Fibroblast of lung (primary cell): ENCODE measurements at regions not wholly inside any gene's neighbourhood (a gene's known extent, or its start where the extent isn't known, plus 50 kb on each side); places are given as distances from the start of the nearest gene placed in this dataset.

Experiments
- DNase-seq, 2 donors: peaks; one replicate each; pipeline versions ENCODE4 v3.0.0 to v3.0.0-alpha.2; 2010; ENCODE audit warnings: low read depth in 2 of 2
- H2AFZ ChIP-seq: 2 replicates; pipeline ENCODE4 v1.5.1; 2012; ENCODE audit warnings: low read length, control low read depth, inconsistent platforms
- H3K27ac ChIP-seq: 2 replicates; pipeline ENCODE4 v1.5.1; 2011; ENCODE audit warnings: low read length, control low read depth; ENCODE audit not compliant: insufficient read depth
- H3K27me3 ChIP-seq: 2 replicates; pipeline ENCODE4 v1.5.1; 2011; ENCODE audit warnings: mild to moderate bottlenecking, low read length; ENCODE audit not compliant: control insufficient read depth, insufficient read depth
- H3K36me3 ChIP-seq: 2 replicates; pipeline ENCODE4 v1.5.1; 2011; ENCODE audit warnings: low read length; ENCODE audit not compliant: control insufficient read depth, insufficient read depth
- H3K4me1 ChIP-seq: 2 replicates; pipeline ENCODE4 v1.5.1; 2011; ENCODE audit warnings: low read length; ENCODE audit not compliant: control insufficient read depth, insufficient read depth; ENCODE audit errors: extremely low read depth
- H3K4me2 ChIP-seq: 2 replicates; pipeline ENCODE4 v1.5.1; 2011; ENCODE audit warnings: low read length, control low read depth; ENCODE audit not compliant: insufficient read depth; ENCODE audit errors: extremely low read depth
- H3K4me3 ChIP-seq, 4 experiments: fragments of 200-600 bp in 1 of 4; sonication (generic) in 1 of 4; replicated peaks in 1 of 4; 2 replicates each; pipeline ENCODE4 v1.5.1; 2011 to 2016; ENCODE audit warnings: low read length in 4 of 4, low read depth in 3 of 4, mild to moderate bottlenecking in 3 of 4, control low read depth in 2 of 4, inconsistent platforms in 1 of 4, mixed read lengths in 1 of 4; ENCODE audit not compliant: insufficient read depth in 1 of 4; ENCODE audit errors: control extremely low read depth in 1 of 4
- H3K79me2 ChIP-seq: 2 replicates; pipeline ENCODE4 v1.5.1; 2012; ENCODE audit warnings: mild to moderate bottlenecking, low read length, inconsistent platforms; ENCODE audit not compliant: control insufficient read depth, insufficient read depth
- H3K9ac ChIP-seq: 2 replicates; pipeline ENCODE4 v1.5.1; 2011; ENCODE audit warnings: mild to moderate bottlenecking, low read length, control low read depth; ENCODE audit not compliant: insufficient read depth
- H3K9me3 ChIP-seq: 2 replicates; pipeline ENCODE4 v1.5.1; 2012; ENCODE audit warnings: low read depth, low read length; ENCODE audit not compliant: control insufficient read depth, insufficient read depth
- H4K20me1 ChIP-seq: 2 replicates; pipeline ENCODE4 v1.5.1; 2011; ENCODE audit warnings: low read length; ENCODE audit not compliant: control insufficient read depth, insufficient read depth; ENCODE audit errors: extremely low read depth
- EZH2 ChIP-seq: IDR thresholded peaks from 2 replicates; pipeline ENCODE4 v1.5.1; 2012; ENCODE audit warnings: low read length, control low read depth, mild to moderate bottlenecking; ENCODE audit errors: missing control alignments
- TF ChIP-seq, protein P1 (sequence below), 2 donors: IDR thresholded peaks in 1 of 2; conservative IDR thresholded peaks in 1 of 2; 1 replicate in 1 of 2; 2 replicates in 1 of 2; pipeline ENCODE4 v1.5.1; 2011 to 2012; ENCODE audit warnings: low read length in 2 of 2, control low read depth in 1 of 2, inconsistent platforms in 1 of 2, low read depth in 1 of 2, mild to moderate bottlenecking in 1 of 2

GRCh38 chr10:130370721-130371120 lies 234.5 kb downstream of the GLRX3 start:
- no peaks in the 10 kb centered on the region for H3K79me2 ChIP-seq
- H2AFZ ChIP-seq: no peak overlapping the region
- no peaks in the 10 kb centered on the region for H4K20me1 ChIP-seq
- H3K4me3 ChIP-seq: no peak overlapping the region
- TF ChIP-seq, protein P1, sequence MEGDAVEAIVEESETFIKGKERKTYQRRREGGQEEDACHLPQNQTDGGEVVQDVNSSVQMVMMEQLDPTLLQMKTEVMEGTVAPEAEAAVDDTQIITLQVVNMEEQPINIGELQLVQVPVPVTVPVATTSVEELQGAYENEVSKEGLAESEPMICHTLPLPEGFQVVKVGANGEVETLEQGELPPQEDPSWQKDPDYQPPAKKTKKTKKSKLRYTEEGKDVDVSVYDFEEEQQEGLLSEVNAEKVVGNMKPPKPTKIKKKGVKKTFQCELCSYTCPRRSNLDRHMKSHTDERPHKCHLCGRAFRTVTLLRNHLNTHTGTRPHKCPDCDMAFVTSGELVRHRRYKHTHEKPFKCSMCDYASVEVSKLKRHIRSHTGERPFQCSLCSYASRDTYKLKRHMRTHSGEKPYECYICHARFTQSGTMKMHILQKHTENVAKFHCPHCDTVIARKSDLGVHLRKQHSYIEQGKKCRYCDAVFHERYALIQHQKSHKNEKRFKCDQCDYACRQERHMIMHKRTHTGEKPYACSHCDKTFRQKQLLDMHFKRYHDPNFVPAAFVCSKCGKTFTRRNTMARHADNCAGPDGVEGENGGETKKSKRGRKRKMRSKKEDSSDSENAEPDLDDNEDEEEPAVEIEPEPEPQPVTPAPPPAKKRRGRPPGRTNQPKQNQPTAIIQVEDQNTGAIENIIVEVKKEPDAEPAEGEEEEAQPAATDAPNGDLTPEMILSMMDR (conservative IDR thresholded peaks at IDR 0.05 in 1 of 2, IDR thresholded peaks at IDR 0.05 in 1 of 2; ENCODE audit: low read depth in 1 of 2, low read length in 2 of 2): no peak
- no peak for TF ChIP-seq EZH2
- no peak overlapping the region for H3K4me2 ChIP-seq
- no peak overlapping the region for H3K9ac ChIP-seq
- no peak overlapping the region for H3K27ac ChIP-seq
- H3K9me3 ChIP-seq: no peaks in the 10 kb centered on the region
- no peaks in the 10 kb centered on the region for H3K27me3 ChIP-seq
- H3K4me1 ChIP-seq: no peaks in the 10 kb centered on the region
- DNase-seq: no peak
- no peaks in the 10 kb centered on the region for H3K36me3 ChIP-seq

DNA sequence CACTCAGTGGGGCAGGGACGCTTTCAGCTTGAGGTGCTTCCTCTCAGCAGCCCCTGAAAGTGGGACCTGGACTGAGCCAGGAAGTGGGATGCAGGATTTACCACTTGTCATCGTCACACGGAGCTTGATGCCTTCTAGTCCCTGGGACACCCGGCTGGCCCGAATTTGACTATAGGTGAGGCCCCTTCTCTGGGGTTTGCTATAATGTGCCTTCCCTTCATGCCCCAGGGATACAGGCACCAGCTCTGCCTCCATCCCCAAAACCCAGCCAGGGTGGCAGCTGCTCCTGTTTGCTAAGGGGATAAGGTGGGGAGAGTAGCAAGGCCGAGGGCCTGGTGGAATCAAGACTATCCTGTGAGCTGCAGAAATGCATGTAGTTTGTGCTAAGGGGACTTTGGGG lies 235.0 kb downstream of the GLRX3 start:
- Histone ChIP-seq H3K4me1 (no peaks in the 10 kb centered on the region), H3K9ac (no peak overlapping the region), H3K27ac (no peak overlapping the region), H3K36me3 (no peaks in the 10 kb centered on the region), H3K27me3 (no peaks in the 10 kb centered on the region), H3K4me3 (no peak overlapping the region), H3K4me2 (no peak overlapping the region), H3K9me3 (no peaks in the 10 kb centered on the region), H2AFZ (no peak overlapping the region), H4K20me1 (no peaks in the 10 kb centered on the region), H3K79me2 (no peaks in the 10 kb centered on the region)
- TF ChIP-seq EZH2: no peak
- TF ChIP-seq, protein P1 (conservative IDR thresholded peaks at IDR 0.05 in 1 of 2, IDR thresholded peaks at IDR 0.05 in 1 of 2; ENCODE audit: low read depth in 1 of 2, low read length in 2 of 2): no peak
- DNase-seq: no peak

DNA sequence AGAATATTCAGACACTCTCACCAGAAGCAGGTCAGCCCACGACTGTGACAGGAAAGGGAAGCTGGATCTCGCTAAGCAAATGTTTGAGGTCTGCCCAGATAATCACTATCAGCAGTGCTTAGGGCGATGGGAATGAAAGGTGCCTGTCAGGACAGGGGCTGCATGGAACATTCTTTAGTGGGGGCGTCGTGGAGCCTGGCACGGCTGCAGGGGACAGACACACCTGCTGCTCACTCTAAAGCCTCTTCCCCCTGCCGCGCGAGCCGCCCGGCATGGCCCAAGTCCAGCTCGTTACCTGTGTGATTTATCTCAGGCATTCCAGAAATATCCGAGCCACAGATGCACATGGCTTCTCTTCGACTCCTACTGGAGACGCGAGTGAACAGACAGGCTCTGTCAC lies 235.5 kb downstream of the GLRX3 start:
- Histone ChIP-seq H3K4me3 (no peak overlapping the region), H3K79me2 (no peaks in the 10 kb centered on the region), H3K36me3 (no peaks in the 10 kb centered on the region), H3K4me1 (no peaks in the 10 kb centered on the region), H3K9me3 (no peaks in the 10 kb centered on the region), H2AFZ (no peak overlapping the region), H3K27me3 (no peaks in the 10 kb centered on the region), H3K27ac (no peak overlapping the region), H3K4me2 (no peak overlapping the region), H3K9ac (no peak overlapping the region), H4K20me1 (no peaks in the 10 kb centered on the region)
- DNase-seq: no peak
- TF ChIP-seq, protein P1 (conservative IDR thresholded peaks at IDR 0.05 in 1 of 2, IDR thresholded peaks at IDR 0.05 in 1 of 2; ENCODE audit: low read depth in 1 of 2, low read length in 2 of 2): no peak
- no peak for TF ChIP-seq EZH2
